H9 (cell line): ENCODE measurements at regions not wholly inside any gene's neighbourhood (a gene's known extent, or its start where the extent isn't known, plus 50 kb on each side); places are given as distances from the start of the nearest gene placed in this dataset.

ENCODE experiments used
- DNase-seq: peaks from one replicate; pipeline ENCODE4 v3.0.0-alpha.2; 2017
- H2AFZ ChIP-seq: one replicate; pipeline ENCODE4 v1.6.1; 2013; ENCODE audit warnings: mild to moderate bottlenecking, low read length, control low read depth, moderate library complexity
- H2AK5ac ChIP-seq: 2 replicates; pipeline ENCODE4 v1.6.1; 2013; ENCODE audit warnings: low read length, control low read depth, mixed read lengths; ENCODE audit not compliant: insufficient read length
- H2BK120ac ChIP-seq: one replicate; pipeline ENCODE4 v1.6.1; 2013; ENCODE audit warnings: low read depth, mild to moderate bottlenecking, low read length, control low read depth, inconsistent platforms; ENCODE audit not compliant: poor library complexity, severe bottlenecking
- H2BK12ac ChIP-seq: 2 replicates; pipeline ENCODE4 v1.6.1; 2013; ENCODE audit warnings: low read length, control low read depth, mixed read lengths, low read depth; ENCODE audit not compliant: insufficient read length
- H2BK15ac ChIP-seq: 2 replicates; pipeline ENCODE4 v1.6.1; 2013; ENCODE audit warnings: low read depth, low read length, control low read depth
- H2BK20ac ChIP-seq: one replicate; pipeline ENCODE4 v1.6.1; 2013; ENCODE audit warnings: low read depth, mild to moderate bottlenecking, low read length, control low read depth, inconsistent platforms; ENCODE audit not compliant: poor library complexity, severe bottlenecking
- H2BK5ac ChIP-seq: 2 replicates; pipeline ENCODE4 v1.6.1; 2013; ENCODE audit warnings: low read length, control low read depth, mixed read lengths; ENCODE audit not compliant: insufficient read length
- H3K14ac ChIP-seq: 2 replicates; pipeline ENCODE4 v1.6.1; 2013; ENCODE audit warnings: low read length, control low read depth; ENCODE audit not compliant: insufficient read depth
- H3K18ac ChIP-seq: 2 replicates; pipeline ENCODE4 v1.6.1; 2013; ENCODE audit warnings: low read depth, mild to moderate bottlenecking, mixed read lengths, low read length, control low read depth; ENCODE audit not compliant: insufficient read length
- H3K23ac ChIP-seq: 2 replicates; pipeline ENCODE4 v1.6.1; 2013; ENCODE audit warnings: low read length, control low read depth, mixed read lengths, low read depth; ENCODE audit not compliant: insufficient read length
- H3K23me2 ChIP-seq: 2 replicates; pipeline ENCODE4 v1.6.1; 2013; ENCODE audit warnings: low read depth, mild to moderate bottlenecking, mixed read lengths, low read length, control low read depth; ENCODE audit not compliant: insufficient read length, poor library complexity, severe bottlenecking
- H3K27ac ChIP-seq: 2 replicates; pipeline ENCODE4 v1.5.1; 2013; ENCODE audit warnings: low read length, control low read depth, mixed read lengths, low read depth; ENCODE audit not compliant: insufficient read length
- H3K27me3 ChIP-seq: 2 replicates; pipeline ENCODE4 v1.6.1; 2013; ENCODE audit warnings: low read length, control low read depth, inconsistent platforms; ENCODE audit not compliant: insufficient read depth
- H3K4ac ChIP-seq: 2 replicates; pipeline ENCODE4 v1.6.1; 2013; ENCODE audit warnings: low read depth, mild to moderate bottlenecking, control low read depth, inconsistent platforms, low read length, moderate library complexity
- H3K4me1 ChIP-seq: 2 replicates; pipeline ENCODE4 v1.6.1; 2013; ENCODE audit warnings: low read length, control low read depth, inconsistent platforms; ENCODE audit not compliant: insufficient read depth
- H3K4me2 ChIP-seq: 2 replicates; pipeline ENCODE4 v1.6.1; 2013; ENCODE audit warnings: low read length, control low read depth, mixed read lengths; ENCODE audit not compliant: insufficient read length, insufficient read depth
- H3K56ac ChIP-seq: 2 replicates; pipeline ENCODE4 v1.6.1; 2013; ENCODE audit warnings: low read depth, mild to moderate bottlenecking, mixed read lengths, low read length, control low read depth; ENCODE audit not compliant: insufficient read length
- H3K79me1 ChIP-seq: 2 replicates; pipeline ENCODE4 v1.6.1; 2013; ENCODE audit warnings: low read depth, mild to moderate bottlenecking, moderate library complexity, low read length, control low read depth, inconsistent platforms; ENCODE audit not compliant: insufficient read depth, poor library complexity, severe bottlenecking
- H3K79me2 ChIP-seq: 2 replicates; pipeline ENCODE4 v1.6.1; 2013; ENCODE audit warnings: low read length, control low read depth, inconsistent platforms; ENCODE audit not compliant: insufficient read depth
- H3K9ac ChIP-seq: 2 replicates; pipeline ENCODE4 v1.6.1; 2013; ENCODE audit warnings: low read length, control low read depth, mixed read lengths; ENCODE audit not compliant: insufficient read length; ENCODE audit errors: extremely low read depth
- H3K9me3 ChIP-seq: one replicate; pipeline ENCODE4 v1.6.1; 2013; ENCODE audit warnings: low read depth, low read length, inconsistent platforms; ENCODE audit not compliant: control insufficient read depth
- H3T11ph ChIP-seq: one replicate; pipeline ENCODE4 v1.6.1; 2013; ENCODE audit warnings: mild to moderate bottlenecking, low read length, control low read depth, inconsistent platforms
- H4K20me1 ChIP-seq: one replicate; pipeline ENCODE4 v1.6.1; 2013; ENCODE audit not compliant: control insufficient read depth, insufficient read length, insufficient read depth
- H4K5ac ChIP-seq: 2 replicates; pipeline ENCODE4 v1.6.1; 2013; ENCODE audit warnings: low read depth, mild to moderate bottlenecking, mixed read lengths, low read length, control low read depth; ENCODE audit not compliant: insufficient read length
- H4K8ac ChIP-seq: replicated peaks from 2 replicates; pipeline ENCODE4 v1.6.1; 2013; ENCODE audit warnings: low read length, control low read depth, mixed read lengths, low read depth; ENCODE audit not compliant: insufficient read length
- H4K91ac ChIP-seq: 2 replicates; pipeline ENCODE4 v1.6.1; 2013; ENCODE audit warnings: low read depth, mild to moderate bottlenecking, moderate library complexity, mixed read lengths, low read length, control low read depth; ENCODE audit not compliant: insufficient read length
- H3K27ac Mint-ChIP-seq, 3 experiments: 2 replicates in 2 of 3; 3 replicates in 1 of 3; pipeline ENCODE4 v1.8.0; 2020 to 2021; ENCODE audit warnings: mixed read lengths in 3 of 3, mild to moderate bottlenecking in 1 of 3, moderate library complexity in 1 of 3
- H3K27me3 Mint-ChIP-seq: 2 replicates; pipeline ENCODE4 v1.8.0; 2021; ENCODE audit warnings: low read depth, mild to moderate bottlenecking, moderate library complexity, mixed read lengths
- H3K36me3 Mint-ChIP-seq, 3 experiments: 2 replicates in 2 of 3; 3 replicates in 1 of 3; pipeline ENCODE4 v1.8.0; 2020 to 2021; ENCODE audit warnings: low read depth in 3 of 3, mixed read lengths in 3 of 3; ENCODE audit not compliant: insufficient read depth in 1 of 3
- H3K4me1 Mint-ChIP-seq, 2 experiments: 2 replicates each; pipeline ENCODE4 v1.8.0; 2020; ENCODE audit warnings: mixed read lengths in 2 of 2
- H3K4me3 Mint-ChIP-seq, 2 experiments: 2 replicates in 1 of 2; 3 replicates in 1 of 2; pipeline ENCODE4 v1.8.0; 2020 to 2021; ENCODE audit warnings: mild to moderate bottlenecking in 2 of 2, mixed read lengths in 2 of 2, moderate library complexity in 1 of 2
- H3K9me3 Mint-ChIP-seq, 2 experiments: 2 replicates in 1 of 2; 3 replicates in 1 of 2; pipeline ENCODE4 v1.8.0; 2020; ENCODE audit warnings: mild to moderate bottlenecking in 2 of 2, mixed read lengths in 2 of 2, moderate library complexity in 1 of 2
- CTCF ChIP-seq: fragments of 200-600 bp; sonication (generic); conservative IDR thresholded peaks from 3 replicates; pipeline ENCODE4 v1.8.0; 2021; ENCODE audit warnings: antibody characterized with exemption, mild to moderate bottlenecking
- WGBS: extraction: QIAGEN DNeasy Blood & Tissue Kit; methylation state at CpG from one replicate; pipeline ENCODE4 v1.1.7; 2013; ENCODE audit warnings: missing lambda C conversion rate, low lambda C conversion rate, mixed read lengths; ENCODE audit not compliant: insufficient read length; ENCODE audit errors: extremely low coverage; 5-methylcytosine and 5-hydroxymethylcytosine counted together

GRCh38 chr11:71179877-71180605, 72.3 kb downstream of the SHANK2 start:
- no peak for TF ChIP-seq CTCF
- Histone ChIP-seq H2BK12ac (no peak overlapping the region), H2BK120ac (no peak overlapping the region), H4K20me1 (no peaks in the 10 kb centered on the region), H3K4me1 (peaks cover 5% of the 10 kb centered on the region), H3K27me3 (no peaks in the 10 kb centered on the region), H3K18ac (no peak overlapping the region), H3K14ac (no peak overlapping the region), H3K79me2 (peaks cover 2% of the 10 kb centered on the region; the same call in 1 of the 2 replicates), H2BK20ac (no peak overlapping the region), H3K56ac (no peak overlapping the region), H3T11ph (no peak overlapping the region), H2BK15ac (no peak overlapping the region), H3K4ac (no peak overlapping the region), H2AFZ (no peak overlapping the region), H3K23ac (no peak overlapping the region), H4K91ac (no peak overlapping the region), H3K27ac (no peak overlapping the region), H3K4me2 (no peak overlapping the region), H3K79me1 (no peaks in the 10 kb centered on the region), H2AK5ac (no peak overlapping the region), H3K23me2 (no peaks in the 10 kb centered on the region), H4K8ac (no peak overlapping the region), H2BK5ac (no peak overlapping the region), H3K9me3 (no peaks in the 10 kb centered on the region), H3K9ac (no peak overlapping the region), H4K5ac (no peak overlapping the region)
- Mint-ChIP-seq H3K4me3 (no peak overlapping the region), H3K9me3 (peaks cover 24 to 28% of the 10 kb centered on the region in 2 experiments), H3K36me3 (peaks cover 11 to 24% (median 20%) of the 10 kb centered on the region in 3 experiments), H3K4me1 (peaks cover 31 to 40% of the 10 kb centered on the region in 2 experiments), H3K27me3 (no peaks in the 10 kb centered on the region), H3K27ac (no peak overlapping the region)
- WGBS: no CpG with 5 or more reads among the region's 10 CpGs
- DNase-seq: peak; percentile 15
